Heart left ventricle (tissue), 16 donors: ENCODE measurements at regions not wholly inside any gene's neighbourhood (a gene's known extent, or its start where the extent isn't known, plus 50 kb on each side); places are given as distances from the start of the nearest gene placed in this dataset.

Experiments
- ATAC-seq, 4 donors: fragments of 200-7000 bp; cut with Tn5 transposase; one replicate each; pipeline ENCODE4 v1.9.1; 2020 to 2022; ENCODE audit warnings: moderate library complexity in 4 of 4, mild to moderate bottlenecking in 3 of 4, moderate number of reproducible peaks in 1 of 4
- DNase-seq, 5 donors: peaks; one replicate each; pipeline ENCODE4 v3.0.0-alpha.2; 2020
- H3K27ac ChIP-seq, 12 donors: fragments of 200-600 bp; sonication (generic) in 4 of 12; one replicate each; pipeline versions ENCODE4 v1.5.0 to v1.8.0; 2016 to 2022; ENCODE audit warnings: mild to moderate bottlenecking in 2 of 12
- H3K27me3 ChIP-seq, 9 donors: fragments of 200-600 bp; sonication (generic) in 2 of 9; one replicate each; pipeline versions ENCODE4 v1.5.1 to v1.8.0; 2016 to 2022; ENCODE audit warnings: mild to moderate bottlenecking in 3 of 9
- H3K36me3 ChIP-seq, 9 donors: fragments of 200-600 bp; sonication (generic) in 2 of 9; one replicate each; pipeline versions ENCODE4 v1.5.0 to v1.8.0; 2018 to 2022; ENCODE audit warnings: mild to moderate bottlenecking in 2 of 9
- H3K4me1 ChIP-seq, 12 donors: fragments of 200-600 bp; sonication (generic) in 4 of 12; one replicate each; pipeline versions ENCODE4 v1.5.0 to v1.8.0; 2016 to 2022; ENCODE audit warnings: mild to moderate bottlenecking in 3 of 12
- H3K4me3 ChIP-seq, 12 donors: fragments of 200-600 bp; sonication (generic) in 4 of 12; one replicate each; pipeline versions ENCODE4 v1.5.0 to v1.8.0; 2017 to 2022; ENCODE audit warnings: mild to moderate bottlenecking in 9 of 12, moderate library complexity in 4 of 12
- H3K9me3 ChIP-seq, 12 donors: fragments of 200-600 bp; sonication (generic) in 4 of 12; one replicate each; pipeline versions ENCODE4 v1.5.0 to v1.8.0; 2016 to 2022; ENCODE audit warnings: mild to moderate bottlenecking in 1 of 12
- CTCF ChIP-seq, 12 donors: fragments of 200-600 bp; sonication (generic) in 4 of 12; IDR thresholded peaks; one replicate each; pipeline versions ENCODE4 v1.5.0 to v1.8.0; 2018 to 2022; ENCODE audit warnings: antibody characterized with exemption in 12 of 12, mild to moderate bottlenecking in 5 of 12
- POLR2A ChIP-seq, 2 donors: fragments of 450-650 bp; IDR thresholded peaks; one replicate each; pipeline ENCODE4 v1.6.1; 2017; ENCODE audit warnings: antibody characterized with exemption in 2 of 2, mild to moderate bottlenecking in 2 of 2, moderate library complexity in 2 of 2
- WGBS, 4 donors: extraction: QIAGEN DNeasy Blood & Tissue Kit in 2 of 4; methylation state at CpG; one replicate each; pipeline versions ENCODE4 v1.1.5 to v1.1.7; 2013 to 2018; 5-methylcytosine and 5-hydroxymethylcytosine counted together
- intact Hi-C, 10 donors: fragments of 100-400 bp; cut with DNase I; formaldehyde crosslinking; loops; one replicate each; pipeline versions ENCODE4 v1.11.1 to v1.14.2; 2022
- donor health status: ischemic (EF 13 %, LVEDD 7.1; RV severe dilation, severe dysfunction).
- donor health status: healthy with polysubstance abuse.
- donor health status: DM: no; HTN: yes; CAD: no.
- donor health status: DM: no; HTN: no; CAD: no.
- donor health status: ischemic (EF 25% LVEDD 6.9; RV normal size, moderate dysfunction).
- donor health status: ischemic (EF 25% LVEDD 5.7; RV mildly dilated, moderate dysfunction).
- donor health status: healthy.
- donor health status: DM: yes; HTN: yes; CAD: no.
- donor health status: ischemic (EF 35%, LVEDD 5.7; RV mildly dilated, moderate dysfunction).
- donor health status: nonischemic (EF 11% LVEDD 7.7; RV severe dilation, severe dysfunction).
- donor health status: DM: yes; HTN: yes; CAD: no.
- donor health status: PGD.
- donor health status: ischemic (EF 29% LVEDD 5.4; RV normal size, mild dysfunction).
- donor health status: nonischemic (EF 23%, LVEDD 6.1; RV moderate dilation, normal function).

DNA sequence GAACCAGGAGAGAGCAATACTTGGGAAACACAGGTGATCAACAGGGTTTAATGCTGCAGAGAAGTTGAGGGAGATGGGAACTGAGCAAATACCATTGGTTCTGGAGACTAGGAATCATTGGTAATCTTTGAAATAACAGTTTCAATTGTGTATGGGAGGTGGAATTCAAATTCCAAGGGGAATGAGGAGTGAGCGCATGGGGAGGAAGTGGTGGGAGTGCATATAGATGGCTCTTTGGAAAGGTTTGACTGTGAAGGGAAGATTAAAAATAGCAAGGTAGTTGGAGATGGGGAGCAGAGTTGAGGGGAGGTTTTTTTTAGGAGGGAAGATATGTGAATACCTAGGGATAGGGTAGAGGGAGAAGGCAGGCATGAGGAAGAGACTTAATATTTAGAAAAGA, 51.1 kb upstream of the ROPN1 start:
- no peak for TF ChIP-seq POLR2A (IDR thresholded peaks at IDR 0.05)
- TF ChIP-seq CTCF (IDR thresholded peaks at IDR 0.05), result no peak
- H3K27ac ChIP-seq, result no peak overlapping the region
- peaks cover 0 to 8% (median 0%) of the 10 kb centered on the region in 12 donors for H3K9me3 ChIP-seq

DNA sequence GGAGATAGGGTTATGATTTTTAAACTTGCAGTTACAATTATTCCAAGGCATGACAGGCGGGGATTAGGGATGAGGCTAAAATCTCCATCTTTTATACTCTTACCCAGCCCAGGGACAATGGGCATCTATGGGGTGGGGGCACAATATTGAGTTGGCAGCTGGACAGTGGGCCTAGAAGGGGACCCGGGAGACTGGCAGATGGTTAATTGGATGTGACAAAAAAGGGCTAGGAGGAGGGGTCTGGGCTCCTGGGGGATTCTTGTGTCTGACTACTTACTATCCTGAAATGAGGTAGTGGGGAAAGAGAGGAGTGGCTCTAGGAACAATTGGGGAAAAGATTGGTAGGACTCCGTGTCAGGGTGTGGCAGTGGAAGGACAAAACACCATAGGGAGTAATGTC, 53.0 kb upstream of the ROPN1 start:
- WGBS, 4 donors, result 87 to 93% (median 91%) methylated on average over 3 of the region's 3 CpGs
- Histone ChIP-seq H3K36me3 (no peaks in the 10 kb centered on the region), H3K4me1 (peaks cover 0 to 36% (median 6%) of the 10 kb centered on the region in 12 donors), H3K27ac (no peak overlapping the region), H3K27me3 (no peaks in the 10 kb centered on the region), H3K4me3 (no peak overlapping the region), H3K9me3 (no peaks in the 10 kb centered on the region)
- DNase-seq (no peak), ATAC-seq (no peak)
- intact Hi-C loops, result no loop called here
- TF ChIP-seq POLR2A (IDR thresholded peaks at IDR 0.05) (no peak), CTCF (IDR thresholded peaks at IDR 0.05) (no peak)

More for the DNA sequence above, 51.1 kb upstream of the ROPN1 start:
- Histone ChIP-seq H3K36me3 (no peaks in the 10 kb centered on the region), H3K4me3 (no peak overlapping the region), H3K4me1 (peaks cover 0 to 21% (median 0%) of the 10 kb centered on the region in 12 donors), H3K27me3 (no peaks in the 10 kb centered on the region)
- ATAC-seq, result no peak
- WGBS, 4 donors, result 71 to 83% (median 77%) methylated on average over 1 of the region's 1 CpG
- intact Hi-C loops, result no loop called here
- DNase-seq, result no peak

GRCh38 chr3:124048967-124049798, 57.3 kb upstream of the ROPN1 start:
- no peaks in the 10 kb centered on the region for H3K27me3 ChIP-seq
- H3K27ac ChIP-seq, result no peak overlapping the region
- H3K4me1 ChIP-seq, result peaks cover 0 to 22% (median 2%) of the 10 kb centered on the region in 12 donors
- H3K9me3 ChIP-seq, result no peaks in the 10 kb centered on the region
- no peak overlapping the region for H3K4me3 ChIP-seq
- 71 to 82% (median 80%) methylated on average over 6 of the region's 6 CpGs for WGBS, 4 donors
- no peak for DNase-seq
- H3K36me3 ChIP-seq, result no peaks in the 10 kb centered on the region
- TF ChIP-seq POLR2A (IDR thresholded peaks at IDR 0.05) (no peak), CTCF (IDR thresholded peaks at IDR 0.05) (no peak)
- intact Hi-C loops, result no loop called here
- ATAC-seq, result peak in 1 of 4 donors; percentile 61

DNA sequence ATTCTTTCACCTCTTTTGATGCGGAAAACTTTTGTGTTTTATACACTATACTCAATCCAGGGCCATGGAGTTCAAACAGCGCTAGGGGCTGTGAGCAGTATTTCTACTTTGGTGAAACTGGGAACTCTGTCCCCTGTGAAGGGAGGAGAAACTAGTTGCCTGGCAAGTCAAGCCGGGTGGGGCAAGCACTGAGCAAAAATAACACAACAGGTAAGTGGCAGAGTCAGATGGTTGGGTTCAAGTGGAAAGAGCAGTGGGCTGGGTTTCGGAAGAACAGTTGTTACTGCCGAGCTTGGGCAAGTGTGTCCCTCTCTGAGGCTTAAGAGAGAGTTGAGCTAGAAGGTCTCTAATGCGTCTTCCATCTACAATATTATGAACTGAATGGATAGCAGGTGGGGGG, 59.7 kb upstream of the ROPN1 start:
- no peaks in the 10 kb centered on the region for H3K27me3 ChIP-seq
- H3K4me1 ChIP-seq, result peaks cover 0 to 25% (median 12%) of the 10 kb centered on the region in 12 donors
- DNase-seq (no peak), ATAC-seq (no peak)
- no peak overlapping the region for H3K27ac ChIP-seq
- H3K4me3 ChIP-seq, result no peak overlapping the region
- H3K36me3 ChIP-seq, result no peaks in the 10 kb centered on the region
- 93 to 97% (median 96%) methylated on average over 6 of the region's 6 CpGs for WGBS, 4 donors
- H3K9me3 ChIP-seq, result no peaks in the 10 kb centered on the region
- intact Hi-C loops, result no loop called here
- no peak for TF ChIP-seq POLR2A (IDR thresholded peaks at IDR 0.05)
- no peak for TF ChIP-seq CTCF (IDR thresholded peaks at IDR 0.05)
